ENCODE measurements at regions not wholly inside any gene's neighbourhood (a gene's known extent, or its start where the extent isn't known, plus 50 kb on each side); places are given as distances from the start of the nearest gene placed in this dataset.

- H3K9me3 ChIP-seq (ENCODE audit: control insufficient read depth in 4 of 4, low read length in 3 of 4), result no peaks in the 10 kb centered on the region
- H3K27ac ChIP-seq (ENCODE audit: low read depth in 1 of 2, low read length in 2 of 2), result no peak overlapping the region
- no peak for TF ChIP-seq FOXA2 (IDR thresholded peaks at IDR 0.05)
- TF ChIP-seq NR2F2 (IDR thresholded peaks at IDR 0.05), result no peak
- no peak for TF ChIP-seq RXRA (IDR thresholded peaks at IDR 0.05)
- TF ChIP-seq, protein P1, sequence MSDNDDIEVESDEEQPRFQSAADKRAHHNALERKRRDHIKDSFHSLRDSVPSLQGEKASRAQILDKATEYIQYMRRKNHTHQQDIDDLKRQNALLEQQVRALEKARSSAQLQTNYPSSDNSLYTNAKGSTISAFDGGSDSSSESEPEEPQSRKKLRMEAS (IDR thresholded peaks at IDR 0.05), result no peak
- TF ChIP-seq HNF4G (IDR thresholded peaks at IDR 0.05), result no peak
- TF ChIP-seq YY1 (IDR thresholded peaks at IDR 0.05), result no peak
- TF ChIP-seq, protein P2, sequence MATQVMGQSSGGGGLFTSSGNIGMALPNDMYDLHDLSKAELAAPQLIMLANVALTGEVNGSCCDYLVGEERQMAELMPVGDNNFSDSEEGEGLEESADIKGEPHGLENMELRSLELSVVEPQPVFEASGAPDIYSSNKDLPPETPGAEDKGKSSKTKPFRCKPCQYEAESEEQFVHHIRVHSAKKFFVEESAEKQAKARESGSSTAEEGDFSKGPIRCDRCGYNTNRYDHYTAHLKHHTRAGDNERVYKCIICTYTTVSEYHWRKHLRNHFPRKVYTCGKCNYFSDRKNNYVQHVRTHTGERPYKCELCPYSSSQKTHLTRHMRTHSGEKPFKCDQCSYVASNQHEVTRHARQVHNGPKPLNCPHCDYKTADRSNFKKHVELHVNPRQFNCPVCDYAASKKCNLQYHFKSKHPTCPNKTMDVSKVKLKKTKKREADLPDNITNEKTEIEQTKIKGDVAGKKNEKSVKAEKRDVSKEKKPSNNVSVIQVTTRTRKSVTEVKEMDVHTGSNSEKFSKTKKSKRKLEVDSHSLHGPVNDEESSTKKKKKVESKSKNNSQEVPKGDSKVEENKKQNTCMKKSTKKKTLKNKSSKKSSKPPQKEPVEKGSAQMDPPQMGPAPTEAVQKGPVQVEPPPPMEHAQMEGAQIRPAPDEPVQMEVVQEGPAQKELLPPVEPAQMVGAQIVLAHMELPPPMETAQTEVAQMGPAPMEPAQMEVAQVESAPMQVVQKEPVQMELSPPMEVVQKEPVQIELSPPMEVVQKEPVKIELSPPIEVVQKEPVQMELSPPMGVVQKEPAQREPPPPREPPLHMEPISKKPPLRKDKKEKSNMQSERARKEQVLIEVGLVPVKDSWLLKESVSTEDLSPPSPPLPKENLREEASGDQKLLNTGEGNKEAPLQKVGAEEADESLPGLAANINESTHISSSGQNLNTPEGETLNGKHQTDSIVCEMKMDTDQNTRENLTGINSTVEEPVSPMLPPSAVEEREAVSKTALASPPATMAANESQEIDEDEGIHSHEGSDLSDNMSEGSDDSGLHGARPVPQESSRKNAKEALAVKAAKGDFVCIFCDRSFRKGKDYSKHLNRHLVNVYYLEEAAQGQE (IDR thresholded peaks at IDR 0.05), result no peak
- no peak for TF ChIP-seq SP1 (IDR thresholded peaks at IDR 0.05)
- no peak for TF ChIP-seq ZBTB33 (IDR thresholded peaks at IDR 0.05)
- no peak for TF ChIP-seq EGR1 (IDR thresholded peaks at IDR 0.05; ENCODE audit: low read depth in 2 of 2)
- no peak for TF ChIP-seq TAF1 (conservative IDR thresholded peaks at IDR 0.05)
- no peaks in the 10 kb centered on the region for H3K4me1 ChIP-seq (ENCODE audit: control insufficient read depth in 4 of 4, insufficient read depth in 4 of 4, low read length in 3 of 4)
- H3K4me3 ChIP-seq (ENCODE audit: low read depth in 1 of 3, low read length in 3 of 3), result no peak overlapping the region
- no peak overlapping the region for H3K9ac ChIP-seq (ENCODE audit: low read depth in 1 of 2, low read length in 2 of 2)
- no peaks in the 10 kb centered on the region for H3K36me3 ChIP-seq (ENCODE audit: control insufficient read depth in 4 of 4, insufficient read depth in 3 of 4, low read depth in 1 of 4, low read length in 3 of 4)
- DNase-seq (ENCODE audit: low spot score), result no peak
- H3K27me3 ChIP-seq (ENCODE audit: control insufficient read depth in 4 of 4, insufficient read depth in 4 of 4, low read length in 3 of 4), result no peaks in the 10 kb centered on the region
- 58% methylated on average over 4 of the region's 4 CpGs for WGBS
These were observed 130.1 kb downstream of the SLITRK1 start for GRCh38 chr13:83752141-83752540.

- Histone ChIP-seq H3K27ac (ENCODE audit: low read depth in 1 of 2, low read length in 2 of 2) (no peak overlapping the region), H3K4me1 (ENCODE audit: control insufficient read depth in 4 of 4, insufficient read depth in 4 of 4, low read length in 3 of 4) (no peaks in the 10 kb centered on the region), H3K36me3 (ENCODE audit: control insufficient read depth in 4 of 4, insufficient read depth in 3 of 4, low read depth in 1 of 4, low read length in 3 of 4) (no peaks in the 10 kb centered on the region), H3K9ac (ENCODE audit: low read depth in 1 of 2, low read length in 2 of 2) (no peak overlapping the region), H3K4me3 (ENCODE audit: low read depth in 1 of 3, low read length in 3 of 3) (no peak overlapping the region), H3K9me3 (ENCODE audit: control insufficient read depth in 4 of 4, low read length in 3 of 4) (no peaks in the 10 kb centered on the region), H3K27me3 (ENCODE audit: control insufficient read depth in 4 of 4, insufficient read depth in 4 of 4, low read length in 3 of 4) (no peaks in the 10 kb centered on the region)
- no peak for TF ChIP-seq FOXA1 (IDR thresholded peaks at IDR 0.05)
- no peak for TF ChIP-seq GABPA (IDR thresholded peaks at IDR 0.05 in 1 of 2, conservative IDR thresholded peaks at IDR 0.05 in 1 of 2)
- TF ChIP-seq, protein P2 (IDR thresholded peaks at IDR 0.05), result no peak
- no peak for TF ChIP-seq SP1 (IDR thresholded peaks at IDR 0.05)
- TF ChIP-seq JUND (IDR thresholded peaks at IDR 0.05), result no peak
- TF ChIP-seq RXRA (IDR thresholded peaks at IDR 0.05), result no peak
- TF ChIP-seq, protein P1 (IDR thresholded peaks at IDR 0.05), result no peak
- no peak for TF ChIP-seq TAF1 (conservative IDR thresholded peaks at IDR 0.05)
- no peak for DNase-seq (ENCODE audit: low spot score)
These were observed 141.7 kb downstream of the SLITRK1 start for GRCh38 chr13:83740622-83741021.
